Thoracic aorta (tissue), 2 donors: ENCODE measurements at regions not wholly inside any gene's neighbourhood (a gene's known extent, or its start where the extent isn't known, plus 50 kb on each side); places are given as distances from the start of the nearest gene placed in this dataset.

ENCODE experiments used
- ATAC-seq: fragments of 150-250 bp; one replicate; pipeline ENCODE4 v1.8.0; 2017; ENCODE audit warnings: low read depth; ENCODE audit not compliant: insufficient number of reproducible peaks, low FRiP score
- DNase-seq: peaks from one replicate; pipeline ENCODE4 v3.0.0-alpha.2; 2020; ENCODE audit warnings: low spot score
- H3K27ac ChIP-seq, 2 donors: fragments of 200-600 bp; sonication (generic); 1 replicate in 1 of 2; 2 replicates in 1 of 2; pipeline ENCODE4 v1.5.1; 2016; ENCODE audit warnings: mild to moderate bottlenecking in 2 of 2, moderate library complexity in 2 of 2
- H3K27me3 ChIP-seq: fragments of 200-600 bp; sonication (generic); replicated peaks from 2 replicates; pipeline ENCODE4 v1.6.0; 2016; ENCODE audit warnings: mild to moderate bottlenecking; ENCODE audit not compliant: insufficient read depth
- H3K36me3 ChIP-seq: fragments of 200-600 bp; sonication (generic); one replicate; pipeline ENCODE4 v1.5.1; 2016
- H3K4me1 ChIP-seq, 2 donors: fragments of 200-600 bp; sonication (generic); 1 replicate in 1 of 2; 2 replicates in 1 of 2; pipeline versions ENCODE4 v1.5.1 to v1.6.0; 2016; ENCODE audit warnings: low read depth in 2 of 2, mild to moderate bottlenecking in 1 of 2; ENCODE audit not compliant: control insufficient read depth in 1 of 2
- H3K4me3 ChIP-seq: fragments of 200-600 bp; sonication (generic); 2 replicates; pipeline ENCODE4 v1.5.1; 2016; ENCODE audit warnings: mild to moderate bottlenecking
- H3K9me3 ChIP-seq: fragments of 200-600 bp; sonication (generic); 2 replicates; pipeline ENCODE4 v1.5.1; 2016
- CTCF ChIP-seq: fragments of 200-600 bp; sonication (generic); IDR thresholded peaks from one replicate; pipeline ENCODE4 v1.5.1; 2019; ENCODE audit warnings: antibody characterized with exemption

GRCh38 chr9:81108821-81109220, 580.5 kb downstream of the TLE1 start:
- no peak for DNase-seq

GRCh38 chr9:81108391-81108790, 581.0 kb downstream of the TLE1 start:
- no peak overlapping the region for H3K4me3 ChIP-seq
- no peak for DNase-seq
- no peaks in the 10 kb centered on the region for H3K4me1 ChIP-seq
- TF ChIP-seq CTCF = no peak
- no peaks in the 10 kb centered on the region for H3K36me3 ChIP-seq
- no peaks in the 10 kb centered on the region for H3K27me3 ChIP-seq
- H3K27ac ChIP-seq = no peak overlapping the region
- no peaks in the 10 kb centered on the region for H3K9me3 ChIP-seq
- ATAC-seq = no peak

More at GRCh38 chr9:81108821-81109220, 580.5 kb downstream of the TLE1 start:
- ATAC-seq = no peak
- no peak overlapping the region for H3K4me3 ChIP-seq
- H3K27me3 ChIP-seq = no peaks in the 10 kb centered on the region
- H3K4me1 ChIP-seq = no peaks in the 10 kb centered on the region
- H3K9me3 ChIP-seq = no peaks in the 10 kb centered on the region
- H3K27ac ChIP-seq = no peak overlapping the region
- TF ChIP-seq CTCF = no peak
- no peaks in the 10 kb centered on the region for H3K36me3 ChIP-seq

- Histone ChIP-seq H3K4me3 (no peak overlapping the region), H3K9me3 (no peaks in the 10 kb centered on the region), H3K27me3 (no peaks in the 10 kb centered on the region), H3K27ac (no peak overlapping the region), H3K4me1 (no peaks in the 10 kb centered on the region), H3K36me3 (no peaks in the 10 kb centered on the region)
- ATAC-seq = no peak
- peak; percentile 35 for TF ChIP-seq CTCF
- DNase-seq = no peak
These were observed 585.5 kb downstream of the TLE1 start for GRCh38 chr9:81103597-81104471.

GRCh38 chr9:81097131-81097847, 592.1 kb downstream of the TLE1 start:
- Histone ChIP-seq H3K9me3 (no peaks in the 10 kb centered on the region), H3K4me3 (no peak overlapping the region), H3K27ac (no peak overlapping the region), H3K4me1 (no peaks in the 10 kb centered on the region), H3K27me3 (no peaks in the 10 kb centered on the region), H3K36me3 (no peaks in the 10 kb centered on the region)
- ATAC-seq (no peak), DNase-seq (no peak)
- no peak for TF ChIP-seq CTCF

GRCh38 chr9:81096625-81097024, 592.7 kb downstream of the TLE1 start:
- no peaks in the 10 kb centered on the region for H3K27me3 ChIP-seq
- TF ChIP-seq CTCF = no peak
- H3K4me1 ChIP-seq = no peaks in the 10 kb centered on the region
- DNase-seq = no peak
- no peak for ATAC-seq
- H3K27ac ChIP-seq = no peak overlapping the region
- no peaks in the 10 kb centered on the region for H3K36me3 ChIP-seq
- no peak overlapping the region for H3K4me3 ChIP-seq
- no peaks in the 10 kb centered on the region for H3K9me3 ChIP-seq
